Tibial nerve (tissue), 4 donors: ENCODE measurements at regions not wholly inside any gene's neighbourhood (a gene's known extent, or its start where the extent isn't known, plus 50 kb on each side); places are given as distances from the start of the nearest gene placed in this dataset.

Source experiments
- EP300 ChIP-seq, 2 donors: sonication (generic); formaldehyde crosslinking; IDR thresholded peaks; one replicate each; pipeline ENCODE4 v1.6.1; 2017; ENCODE audit warnings: antibody characterized with exemption in 2 of 2, mild to moderate bottlenecking in 1 of 2
- POLR2A ChIP-seq, 2 donors: fragments of 450-650 bp; IDR thresholded peaks; one replicate each; pipeline ENCODE4 v1.6.1; 2017; ENCODE audit warnings: antibody characterized with exemption in 2 of 2, mild to moderate bottlenecking in 2 of 2, moderate library complexity in 2 of 2
- TF ChIP-seq, protein P1 (sequence below), 5 experiments: fragments of 200-600 bp in 3 of 5; fragments of 450-650 bp in 2 of 5; sonication (generic) in 3 of 5; IDR thresholded peaks; one replicate each; pipeline ENCODE4 v1.5.1; 2016 to 2019; ENCODE audit warnings: antibody characterized with exemption in 5 of 5, mild to moderate bottlenecking in 3 of 5, moderate library complexity in 2 of 5

DNA sequence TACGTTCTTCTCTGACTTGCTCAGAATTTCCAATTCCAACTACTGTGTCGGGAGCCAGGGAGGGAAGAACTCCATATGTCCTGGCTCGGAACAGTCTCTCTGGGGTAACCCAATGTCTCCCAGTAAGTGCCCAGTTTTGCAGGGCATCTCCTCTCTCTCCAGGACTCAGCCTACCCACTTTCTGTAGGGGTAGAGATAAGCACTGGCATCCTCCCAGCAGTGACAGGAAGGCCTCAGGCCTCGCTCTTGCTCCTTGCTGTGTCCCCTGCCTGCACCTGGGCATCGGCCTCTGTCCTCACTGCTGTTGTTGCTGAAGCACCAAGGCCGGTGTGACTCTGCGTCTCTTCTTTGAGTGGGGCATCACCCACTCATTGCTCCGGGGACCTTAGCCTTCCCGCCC is 388.9 kb upstream of the JARID2 start:
- TF ChIP-seq, protein P1, sequence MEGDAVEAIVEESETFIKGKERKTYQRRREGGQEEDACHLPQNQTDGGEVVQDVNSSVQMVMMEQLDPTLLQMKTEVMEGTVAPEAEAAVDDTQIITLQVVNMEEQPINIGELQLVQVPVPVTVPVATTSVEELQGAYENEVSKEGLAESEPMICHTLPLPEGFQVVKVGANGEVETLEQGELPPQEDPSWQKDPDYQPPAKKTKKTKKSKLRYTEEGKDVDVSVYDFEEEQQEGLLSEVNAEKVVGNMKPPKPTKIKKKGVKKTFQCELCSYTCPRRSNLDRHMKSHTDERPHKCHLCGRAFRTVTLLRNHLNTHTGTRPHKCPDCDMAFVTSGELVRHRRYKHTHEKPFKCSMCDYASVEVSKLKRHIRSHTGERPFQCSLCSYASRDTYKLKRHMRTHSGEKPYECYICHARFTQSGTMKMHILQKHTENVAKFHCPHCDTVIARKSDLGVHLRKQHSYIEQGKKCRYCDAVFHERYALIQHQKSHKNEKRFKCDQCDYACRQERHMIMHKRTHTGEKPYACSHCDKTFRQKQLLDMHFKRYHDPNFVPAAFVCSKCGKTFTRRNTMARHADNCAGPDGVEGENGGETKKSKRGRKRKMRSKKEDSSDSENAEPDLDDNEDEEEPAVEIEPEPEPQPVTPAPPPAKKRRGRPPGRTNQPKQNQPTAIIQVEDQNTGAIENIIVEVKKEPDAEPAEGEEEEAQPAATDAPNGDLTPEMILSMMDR (IDR thresholded peaks at IDR 0.05) = no peak
- TF ChIP-seq EP300 (IDR thresholded peaks at IDR 0.05) (no peak), POLR2A (IDR thresholded peaks at IDR 0.05) (no peak)
